AG08396 (cell line): ENCODE measurements at regions not wholly inside any gene's neighbourhood (a gene's known extent, or its start where the extent isn't known, plus 50 kb on each side); places are given as distances from the start of the nearest gene placed in this dataset.

ENCODE experiments used
- DNase-seq: peaks from one replicate; pipeline ENCODE4 v3.0.0; 2012; ENCODE audit warnings: low spot score, mixed read lengths

- no peak for DNase-seq
These were observed 420.3 kb upstream of the BOD1L1 start for GRCh38 chr4:14047840-14048239.

- no peak for DNase-seq
These were observed 422.4 kb upstream of the BOD1L1 start for GRCh38 chr4:14049946-14050345.

GRCh38 chr4:14053291-14053690, 425.8 kb upstream of the BOD1L1 start:
- DNase-seq, result no peak

- DNase-seq, result no peak
These were observed 426.9 kb upstream of the BOD1L1 start for GRCh38 chr4:14054391-14054790.

- DNase-seq, result no peak
These were observed 431.5 kb upstream of the BOD1L1 start for GRCh38 chr4:14059006-14059405.

GRCh38 chr4:14064984-14065383, 437.5 kb upstream of the BOD1L1 start:
- no peak for DNase-seq

- no peak for DNase-seq
These were observed 437.9 kb upstream of the BOD1L1 start for GRCh38 chr4:14065406-14065805.

GRCh38 chr4:14066979-14067378, 439.5 kb upstream of the BOD1L1 start:
- DNase-seq, result no peak

- no peak for DNase-seq
These were observed 442.4 kb upstream of the BOD1L1 start for GRCh38 chr4:14069886-14070285.

- no peak for DNase-seq
These were observed 442.9 kb upstream of the BOD1L1 start for GRCh38 chr4:14070289-14070880.

- no peak for DNase-seq
These were observed 445.0 kb upstream of the BOD1L1 start for GRCh38 chr4:14072506-14072905.

- no peak for DNase-seq
These were observed 449.3 kb upstream of the BOD1L1 start for GRCh38 chr4:14076776-14077175.

GRCh38 chr4:14078326-14078725, 450.8 kb upstream of the BOD1L1 start:
- no peak for DNase-seq

- no peak for DNase-seq
These were observed 452.1 kb upstream of the BOD1L1 start for GRCh38 chr4:14079601-14080000.

GRCh38 chr4:14083150-14083549, 455.6 kb upstream of the BOD1L1 start:
- no peak for DNase-seq

- no peak for DNase-seq
These were observed 457.1 kb upstream of the BOD1L1 start for GRCh38 chr4:14084598-14084997.

- no peak for DNase-seq
These were observed 459.9 kb upstream of the BOD1L1 start for GRCh38 chr4:14087459-14087858.

- no peak for DNase-seq
These were observed 460.4 kb upstream of the BOD1L1 start for GRCh38 chr4:14087921-14088320.

GRCh38 chr4:14091531-14091930, 464.0 kb upstream of the BOD1L1 start:
- DNase-seq, result no peak

- DNase-seq, result no peak
These were observed 464.4 kb upstream of the BOD1L1 start for GRCh38 chr4:14091966-14092365.

GRCh38 chr4:14092741-14093140, 465.2 kb upstream of the BOD1L1 start:
- no peak for DNase-seq

GRCh38 chr4:14095831-14096230, 468.3 kb upstream of the BOD1L1 start:
- DNase-seq, result no peak

GRCh38 chr4:14096396-14096965, 469.0 kb upstream of the BOD1L1 start:
- peak; percentile 41 for DNase-seq

GRCh38 chr4:14100349-14100748, 472.8 kb upstream of the BOD1L1 start:
- no peak for DNase-seq
